ENCODE measurements at regions not wholly inside any gene's neighbourhood (a gene's known extent, or its start where the extent isn't known, plus 50 kb on each side); places are given as distances from the start of the nearest gene placed in this dataset.

DNA sequence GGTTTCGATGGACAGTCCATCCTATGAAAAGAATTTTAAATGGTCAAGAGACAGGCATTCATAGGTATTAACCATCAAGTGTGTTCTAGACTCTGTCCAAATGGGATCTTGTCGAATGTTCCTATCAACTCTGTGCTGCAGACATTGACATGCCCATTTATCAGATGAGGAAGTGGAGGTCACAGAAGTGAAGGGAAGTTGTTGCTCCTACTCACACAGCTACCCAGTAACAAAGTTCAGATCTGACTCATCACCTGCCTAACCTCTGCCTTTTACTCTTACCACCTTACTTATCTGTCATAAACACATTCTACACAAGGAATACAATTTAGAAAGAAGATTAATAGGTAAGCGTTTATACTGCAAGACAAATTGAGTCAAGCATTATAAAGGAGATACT lies 426.2 kb upstream of the BRINP1 start:
- no peak for DNase-seq (ENCODE audit: extremely low spot score)
- ChIA-PET POLR2A (no interaction called here), CTCF (no interaction called here)
- TF ChIP-seq, protein P1, sequence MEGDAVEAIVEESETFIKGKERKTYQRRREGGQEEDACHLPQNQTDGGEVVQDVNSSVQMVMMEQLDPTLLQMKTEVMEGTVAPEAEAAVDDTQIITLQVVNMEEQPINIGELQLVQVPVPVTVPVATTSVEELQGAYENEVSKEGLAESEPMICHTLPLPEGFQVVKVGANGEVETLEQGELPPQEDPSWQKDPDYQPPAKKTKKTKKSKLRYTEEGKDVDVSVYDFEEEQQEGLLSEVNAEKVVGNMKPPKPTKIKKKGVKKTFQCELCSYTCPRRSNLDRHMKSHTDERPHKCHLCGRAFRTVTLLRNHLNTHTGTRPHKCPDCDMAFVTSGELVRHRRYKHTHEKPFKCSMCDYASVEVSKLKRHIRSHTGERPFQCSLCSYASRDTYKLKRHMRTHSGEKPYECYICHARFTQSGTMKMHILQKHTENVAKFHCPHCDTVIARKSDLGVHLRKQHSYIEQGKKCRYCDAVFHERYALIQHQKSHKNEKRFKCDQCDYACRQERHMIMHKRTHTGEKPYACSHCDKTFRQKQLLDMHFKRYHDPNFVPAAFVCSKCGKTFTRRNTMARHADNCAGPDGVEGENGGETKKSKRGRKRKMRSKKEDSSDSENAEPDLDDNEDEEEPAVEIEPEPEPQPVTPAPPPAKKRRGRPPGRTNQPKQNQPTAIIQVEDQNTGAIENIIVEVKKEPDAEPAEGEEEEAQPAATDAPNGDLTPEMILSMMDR (IDR thresholded peaks at IDR 0.05; ENCODE audit: control extremely low read depth, extremely low read depth, low read depth, missing control alignments): no peak

DNA sequence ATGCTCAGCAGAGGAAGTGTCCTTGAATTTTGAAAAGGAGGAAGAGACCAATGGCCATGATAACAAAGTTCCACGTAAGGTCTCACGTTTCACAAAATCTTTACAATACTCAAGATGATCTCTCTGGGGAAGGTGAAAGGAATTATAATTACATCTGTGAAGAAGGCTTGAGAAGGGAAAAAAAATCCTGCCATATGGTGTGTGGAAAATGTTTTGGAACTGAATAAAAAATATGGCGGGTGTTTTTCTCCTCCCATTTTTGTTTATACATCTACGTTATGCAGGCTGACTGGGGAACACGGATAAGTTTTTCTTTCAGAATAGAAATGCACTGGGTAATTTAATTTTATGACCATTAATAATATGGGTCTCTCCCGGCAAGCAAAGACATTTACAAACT lies 425.6 kb upstream of the BRINP1 start:
- TF ChIP-seq, protein P1 (IDR thresholded peaks at IDR 0.05; ENCODE audit: control extremely low read depth, extremely low read depth, low read depth, missing control alignments): no peak
- no peak for DNase-seq (ENCODE audit: extremely low spot score)
- ChIA-PET CTCF (no interaction called here), POLR2A (no interaction called here)

DNA sequence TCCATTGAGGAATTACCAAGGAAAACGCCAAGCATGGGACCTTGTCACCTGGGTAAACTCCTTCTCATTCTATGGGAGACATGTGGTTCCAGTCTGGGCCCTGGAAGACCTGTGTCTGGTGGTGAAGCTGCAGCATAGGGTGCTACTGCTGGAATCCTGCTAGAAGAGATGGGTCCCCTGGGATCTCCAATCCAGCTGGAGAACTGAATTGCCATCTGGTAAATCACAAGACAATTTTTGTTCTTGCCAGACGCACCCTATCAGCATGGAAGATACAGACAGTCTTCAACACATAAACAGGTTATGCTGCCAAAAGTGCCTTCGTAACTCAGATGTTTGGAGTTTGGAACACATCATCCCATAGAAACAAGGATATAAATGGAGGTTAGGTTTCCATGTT lies 424.0 kb upstream of the BRINP1 start:
- CTCF ChIA-PET: no interaction called here
- no peak for DNase-seq (ENCODE audit: extremely low spot score)
- TF ChIP-seq, protein P1 (IDR thresholded peaks at IDR 0.05; ENCODE audit: control extremely low read depth, extremely low read depth, low read depth, missing control alignments): no peak
- POLR2A ChIA-PET: no interaction called here

DNA sequence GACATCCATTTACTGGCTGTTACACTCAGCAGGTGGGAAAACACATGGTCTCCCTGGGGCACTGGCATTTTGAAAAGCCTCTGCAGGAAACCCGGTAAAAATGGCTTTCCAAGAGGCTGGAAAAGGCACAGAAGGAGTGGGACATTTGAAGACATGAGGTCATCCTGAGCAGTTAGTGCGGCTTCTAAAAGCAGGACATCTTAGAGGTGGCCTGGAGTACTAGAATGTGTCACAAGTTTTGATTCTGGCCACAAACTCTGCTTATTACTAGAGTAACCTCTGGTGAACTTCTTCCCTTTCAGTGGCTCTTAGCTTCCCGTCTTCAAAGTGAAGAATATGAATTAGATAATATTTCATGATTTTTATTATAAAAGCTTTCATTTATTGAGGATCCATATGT lies 423.0 kb upstream of the BRINP1 start:
- TF ChIP-seq, protein P1 (IDR thresholded peaks at IDR 0.05; ENCODE audit: control extremely low read depth, extremely low read depth, low read depth, missing control alignments): no peak
- POLR2A ChIA-PET: no interaction called here
- no peak for DNase-seq (ENCODE audit: extremely low spot score)
- CTCF ChIA-PET: no interaction called here

DNA sequence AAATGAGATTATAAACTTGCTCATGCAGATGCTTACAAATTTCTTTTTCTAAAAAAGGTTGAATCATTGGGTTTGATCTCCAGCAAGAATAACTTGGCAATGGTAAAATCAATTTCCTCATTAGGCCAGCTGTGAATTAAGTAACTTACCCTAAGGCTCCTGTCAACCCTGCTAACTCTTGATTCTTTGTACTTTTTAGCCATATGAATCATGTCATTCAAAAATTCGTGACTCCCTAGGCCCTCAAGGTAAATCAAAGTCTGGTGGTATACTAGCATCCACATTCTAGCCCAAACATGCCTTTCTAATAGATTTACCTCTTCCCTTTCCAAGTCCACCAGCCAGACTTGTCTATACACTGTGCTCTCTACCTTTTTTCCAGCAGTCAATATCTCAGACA lies 420.8 kb upstream of the BRINP1 start:
- CTCF ChIA-PET: interaction anchor here (1.2 kb wide), 1 partner anchor 11 kb away, joined by 3 read pairs; no protein-coding TSS in a partner anchor
- DNase-seq (ENCODE audit: extremely low spot score): no peak
- POLR2A ChIA-PET: no interaction called here
- TF ChIP-seq, protein P1 (IDR thresholded peaks at IDR 0.05; ENCODE audit: control extremely low read depth, extremely low read depth, low read depth, missing control alignments): no peak

DNA sequence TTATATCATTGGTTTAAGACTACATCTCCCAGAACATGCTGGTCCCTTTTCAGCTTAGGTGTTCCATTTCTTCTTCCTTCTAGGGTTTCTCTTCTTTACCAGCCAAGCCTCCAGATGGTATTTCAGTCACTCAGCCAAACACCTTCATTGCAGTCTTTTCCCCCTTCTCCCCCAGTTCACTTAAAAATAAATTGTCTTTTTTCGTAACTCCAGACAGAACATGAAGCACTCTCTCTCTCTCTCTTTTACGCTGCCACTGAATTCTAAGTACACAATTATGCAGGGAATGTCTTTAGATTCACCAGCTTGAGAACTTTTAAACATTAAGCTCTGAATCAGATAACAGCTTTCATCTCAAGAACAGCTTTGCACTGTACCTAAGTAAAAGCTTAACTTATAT lies 419.7 kb upstream of the BRINP1 start:
- DNase-seq (ENCODE audit: extremely low spot score): no peak
- ChIA-PET POLR2A (no interaction called here), CTCF (interaction anchor here (1.2 kb wide), 1 partner anchor 10 kb away, joined by 3 read pairs; no protein-coding TSS in a partner anchor)
- TF ChIP-seq, protein P1 (IDR thresholded peaks at IDR 0.05; ENCODE audit: control extremely low read depth, extremely low read depth, low read depth, missing control alignments): no peak

DNA sequence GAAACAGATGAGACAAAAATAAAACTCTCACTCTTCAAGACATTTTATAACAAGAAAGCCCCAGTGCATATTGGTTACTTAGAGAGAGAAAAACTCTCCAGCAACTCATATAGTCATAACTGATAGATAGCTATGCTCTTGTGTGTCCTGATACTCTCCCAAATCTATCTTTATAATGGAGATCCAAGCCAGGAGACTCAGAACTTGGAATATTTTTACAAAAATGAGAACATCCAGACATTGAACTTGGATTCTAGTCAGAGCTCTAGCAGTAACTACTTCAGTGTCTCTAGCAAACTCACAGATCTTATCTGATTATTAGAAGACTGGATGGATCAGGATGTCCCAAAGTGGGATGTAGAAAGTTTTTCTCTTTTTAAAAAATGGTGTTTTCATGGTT lies 412.7 kb upstream of the BRINP1 start:
- TF ChIP-seq, protein P1 (IDR thresholded peaks at IDR 0.05; ENCODE audit: control extremely low read depth, extremely low read depth, low read depth, missing control alignments): no peak
- DNase-seq (ENCODE audit: extremely low spot score): no peak
- ChIA-PET CTCF (interaction anchor here (1.8 kb wide), 1 partner anchor 19 kb away, joined by 4 read pairs; no protein-coding TSS in a partner anchor), POLR2A (no interaction called here)
